RPMI8226 (cell line): ENCODE measurements at regions not wholly inside any gene's neighbourhood (a gene's known extent, or its start where the extent isn't known, plus 50 kb on each side); places are given as distances from the start of the nearest gene placed in this dataset.

Source experiments
- DNase-seq: peaks from one replicate; pipeline ENCODE4 v3.0.0-alpha.2; 2015

DNA sequence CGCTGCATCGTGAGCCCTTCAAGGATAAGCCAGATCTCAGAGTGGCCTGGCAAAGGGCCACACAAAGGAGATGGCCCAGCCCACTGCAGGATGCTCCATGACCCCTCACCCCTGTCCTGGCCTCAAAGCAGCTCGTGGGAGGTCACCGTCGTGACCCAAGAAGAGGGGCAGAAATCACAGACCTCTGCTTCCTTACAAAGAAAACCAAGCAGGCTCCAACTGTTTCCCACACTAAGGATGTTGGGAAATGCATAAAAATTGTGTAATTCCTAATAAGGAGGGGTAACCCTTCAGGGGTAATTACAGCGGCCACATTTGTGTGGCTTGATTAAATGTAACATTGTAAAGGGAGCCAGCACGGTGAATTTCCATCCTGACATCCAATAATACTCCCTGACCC, 102.3 kb downstream of the BOD1L2 start:
- no peak for DNase-seq

DNA sequence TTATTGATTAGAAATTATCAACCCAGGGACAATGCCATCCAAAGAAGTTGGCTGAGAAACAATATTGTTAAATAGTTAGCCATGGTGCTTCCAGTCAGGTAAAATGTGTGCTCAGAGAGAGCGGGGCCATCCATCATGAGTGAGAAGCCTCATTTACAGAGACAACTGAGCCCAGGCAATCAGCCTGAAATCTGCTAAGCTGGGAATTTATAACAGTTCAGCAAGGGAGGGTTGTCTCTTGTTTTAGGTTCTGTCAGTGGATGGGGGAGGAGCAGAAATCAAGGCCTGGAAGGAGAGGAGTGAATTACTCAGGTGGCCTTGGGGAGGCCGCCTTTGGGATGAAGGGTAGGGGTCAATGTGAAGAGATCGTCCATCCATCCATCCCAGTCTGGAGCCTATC, 102.5 kb upstream of the ST8SIA3 start:
- no peak for DNase-seq

DNA sequence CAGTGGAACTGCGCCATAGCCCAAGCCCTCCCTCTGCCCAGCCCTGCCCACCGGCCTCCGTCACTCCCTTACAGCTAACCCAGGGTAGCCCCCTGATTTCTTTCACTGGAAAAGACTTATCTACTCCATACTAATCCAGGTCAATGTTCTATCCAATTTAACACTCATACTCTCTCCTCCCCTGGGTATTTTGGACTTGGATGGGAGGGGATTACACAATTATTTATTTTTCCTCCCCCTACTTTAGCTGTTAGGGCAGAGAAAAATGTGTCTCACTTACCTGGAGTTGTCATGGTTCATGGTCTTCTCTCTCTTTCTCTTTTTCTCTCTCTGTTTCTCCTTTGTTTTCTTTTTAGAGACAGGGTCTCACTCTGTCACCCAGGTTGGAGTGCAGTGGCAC, 100.6 kb upstream of the ST8SIA3 start:
- DNase-seq: no peak

DNA sequence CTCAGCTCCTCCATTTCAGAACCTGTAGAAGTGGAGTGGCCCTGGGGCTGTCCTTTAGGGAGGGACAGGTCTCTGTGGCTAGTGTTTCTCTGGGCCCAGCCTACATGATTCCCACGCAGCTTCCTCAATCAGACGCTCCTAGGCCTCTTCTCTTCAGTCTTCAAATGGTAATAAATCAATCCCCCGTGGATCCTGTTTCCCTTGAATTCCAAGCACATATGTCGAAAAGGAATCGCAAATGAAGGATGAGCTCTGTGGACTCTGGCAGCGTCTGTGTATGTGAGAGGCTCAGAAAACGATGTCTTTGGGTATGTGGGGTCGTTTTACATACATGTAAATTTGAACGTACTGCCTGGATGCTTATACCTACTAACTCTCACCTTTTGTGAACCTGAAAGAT, 98.5 kb upstream of the ST8SIA3 start:
- DNase-seq: no peak

DNA sequence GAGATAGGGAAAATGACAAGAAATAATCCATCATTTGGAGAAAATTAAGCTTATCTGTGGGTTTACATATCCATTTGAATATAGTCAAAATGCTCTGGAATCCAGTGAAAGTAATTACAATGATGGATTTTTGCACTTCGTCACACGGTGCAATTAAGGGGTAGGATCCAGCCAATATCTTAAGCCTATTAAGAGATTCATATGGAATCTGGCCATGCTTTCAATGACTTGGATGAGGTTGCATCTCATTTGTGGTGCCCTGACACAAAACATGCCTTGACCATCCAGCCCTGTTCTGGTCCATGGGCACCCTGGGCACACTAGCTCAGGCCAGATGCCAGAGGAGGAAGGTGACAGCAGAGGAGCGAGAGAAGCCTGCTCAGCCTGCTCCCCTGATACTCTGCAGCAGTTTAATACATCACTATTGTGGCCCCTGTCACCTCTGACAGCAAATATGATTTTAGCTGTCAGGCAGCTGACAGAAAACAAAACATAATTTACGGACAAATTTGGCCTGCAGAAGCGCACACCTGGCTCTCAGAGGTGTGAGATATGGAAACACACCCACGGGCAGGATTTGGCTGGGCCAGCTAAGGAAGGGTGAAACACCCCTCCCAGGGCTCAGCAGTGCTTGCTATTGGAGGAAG, 94.1 kb upstream of the ST8SIA3 start:
- no peak for DNase-seq

DNA sequence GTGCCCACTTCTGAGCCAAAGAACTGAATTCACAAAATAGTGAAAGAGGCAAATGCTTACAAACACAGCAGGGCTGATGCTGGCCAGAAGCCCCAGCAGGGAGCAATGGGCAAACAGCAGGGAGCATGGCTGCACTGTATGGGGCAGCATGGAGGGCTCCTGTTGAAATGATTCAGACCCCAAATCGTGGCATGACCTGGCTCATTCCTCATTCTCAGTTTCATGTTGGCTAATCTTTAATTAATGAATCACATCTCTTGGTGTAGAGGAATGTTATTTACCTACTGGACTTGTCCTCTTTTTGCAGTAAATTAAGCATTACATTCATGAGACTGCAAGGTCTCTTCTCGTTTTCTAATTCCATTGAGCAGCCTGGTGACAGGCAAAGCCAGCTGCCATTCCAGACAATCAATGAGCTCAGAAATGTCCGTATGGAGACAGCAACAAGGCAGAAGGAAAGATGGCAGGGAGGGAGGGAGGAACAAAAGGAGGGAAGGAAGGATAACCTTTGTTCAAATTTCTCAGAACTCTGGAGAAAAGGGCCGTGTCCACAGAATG, 84.9 kb upstream of the ST8SIA3 start:
- no peak for DNase-seq

DNA sequence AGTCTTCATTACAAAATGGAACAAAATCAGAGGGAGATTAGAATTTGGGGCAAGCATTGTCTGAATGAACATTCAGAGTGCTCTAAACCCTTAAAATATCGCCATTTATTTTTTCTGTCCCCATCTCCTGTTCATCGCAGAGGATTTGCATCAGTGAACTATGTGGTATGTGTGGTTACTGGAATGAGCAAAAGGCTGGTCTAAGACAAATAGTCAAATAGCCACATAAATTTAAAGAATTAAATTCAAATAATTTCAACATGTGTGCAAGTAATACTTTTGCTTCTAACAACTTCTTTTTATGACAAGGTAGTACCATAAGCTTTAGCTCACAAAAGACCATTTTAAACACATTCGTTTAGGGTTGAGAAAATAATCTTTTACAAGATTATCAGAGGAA, 82.6 kb upstream of the ST8SIA3 start:
- DNase-seq: no peak

DNA sequence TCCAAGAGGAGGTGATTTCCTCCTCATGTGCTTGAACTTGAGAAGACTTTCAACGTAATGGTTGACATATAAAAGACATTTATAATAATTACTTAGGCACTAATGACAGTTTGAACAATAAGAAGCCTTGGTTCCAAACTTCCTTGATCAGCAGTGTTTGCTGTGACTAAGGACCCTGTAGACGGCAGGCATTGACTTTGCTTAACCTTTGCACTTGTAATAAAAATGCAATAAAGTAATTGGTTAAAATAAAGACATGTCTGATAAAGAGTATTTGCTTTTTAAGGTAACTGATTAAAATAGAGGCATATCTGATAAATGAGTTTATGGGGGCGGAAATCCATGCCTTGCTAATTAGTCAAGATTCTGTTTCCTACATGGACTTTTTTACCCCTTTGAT, 82.2 kb upstream of the ST8SIA3 start:
- no peak for DNase-seq

DNA sequence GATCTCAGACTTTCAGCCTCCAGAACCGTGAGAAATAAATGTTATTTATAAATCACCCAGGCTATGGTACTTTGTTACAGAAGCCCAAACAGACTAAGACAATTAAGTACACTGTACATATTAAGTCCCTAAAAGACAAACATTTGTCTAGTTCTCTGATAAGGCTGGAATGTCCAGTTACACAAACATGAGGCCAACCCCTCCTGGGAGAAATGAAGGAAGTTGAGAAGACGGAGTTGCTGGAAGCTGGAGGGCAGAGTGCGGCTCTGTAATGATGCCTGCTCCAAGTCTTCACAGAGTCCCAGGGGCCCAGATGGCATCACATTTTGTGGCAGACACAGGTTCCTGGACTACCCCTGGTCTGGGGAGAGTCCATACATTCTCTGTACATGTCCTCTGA, 79.2 kb upstream of the ST8SIA3 start:
- no peak for DNase-seq

DNA sequence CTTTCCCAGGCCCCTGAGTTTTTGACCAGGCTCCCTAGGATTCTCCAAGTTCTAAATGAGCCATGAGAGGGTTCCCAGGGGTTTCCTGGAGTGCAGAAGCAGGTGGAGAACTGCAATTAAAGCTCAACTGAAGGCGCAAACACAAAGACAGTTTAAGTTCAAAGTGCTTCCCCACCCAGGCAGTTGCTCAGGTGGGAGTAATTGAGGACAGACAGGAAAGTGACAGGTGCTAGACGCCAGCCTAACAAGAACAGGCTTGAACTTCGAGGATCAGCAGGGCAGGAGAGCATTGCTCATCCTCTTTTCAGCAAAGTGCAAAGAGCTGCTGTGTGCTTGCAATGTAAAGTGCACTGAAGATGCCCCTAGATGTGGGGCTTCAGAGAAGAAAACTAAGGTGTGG, 77.2 kb upstream of the ST8SIA3 start:
- no peak for DNase-seq

DNA sequence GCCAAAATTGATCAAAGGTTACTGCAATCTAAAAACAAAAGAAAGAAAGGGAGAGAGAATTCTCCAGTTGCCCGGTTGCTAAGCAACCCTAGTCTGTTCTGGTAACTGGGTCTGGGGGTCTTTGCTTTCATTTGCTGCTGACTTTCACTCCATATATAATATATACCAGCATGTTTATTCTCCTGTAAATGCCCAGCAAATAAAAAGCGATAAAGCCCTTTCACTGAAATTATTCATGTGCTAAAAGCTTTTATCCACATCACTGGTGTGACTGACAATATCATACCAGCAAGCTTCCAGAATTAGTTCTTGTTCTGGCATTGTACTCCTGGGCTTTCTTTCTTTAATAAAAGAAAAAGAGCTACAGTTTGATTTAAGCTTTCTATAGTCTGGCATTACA, 75.5 kb upstream of the ST8SIA3 start:
- no peak for DNase-seq

DNA sequence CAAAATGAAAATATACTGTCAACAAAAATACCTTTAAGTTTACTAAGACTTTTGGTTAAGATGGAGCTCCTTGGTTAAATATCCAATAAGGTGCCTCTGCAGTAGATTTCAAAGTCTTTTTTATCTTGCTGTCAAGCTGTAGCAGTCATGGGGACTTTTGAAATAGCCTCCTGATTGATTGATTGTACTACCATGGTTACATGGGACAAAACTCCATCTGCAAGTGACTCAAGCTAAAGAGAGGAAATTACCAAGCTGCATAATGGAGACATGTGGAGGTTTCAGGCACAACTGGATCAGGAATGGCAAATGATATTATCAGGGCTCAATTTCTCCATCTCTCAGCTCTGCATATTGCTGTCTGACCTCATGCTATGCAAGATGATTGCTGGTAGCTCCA, 73.4 kb upstream of the ST8SIA3 start:
- no peak for DNase-seq

DNA sequence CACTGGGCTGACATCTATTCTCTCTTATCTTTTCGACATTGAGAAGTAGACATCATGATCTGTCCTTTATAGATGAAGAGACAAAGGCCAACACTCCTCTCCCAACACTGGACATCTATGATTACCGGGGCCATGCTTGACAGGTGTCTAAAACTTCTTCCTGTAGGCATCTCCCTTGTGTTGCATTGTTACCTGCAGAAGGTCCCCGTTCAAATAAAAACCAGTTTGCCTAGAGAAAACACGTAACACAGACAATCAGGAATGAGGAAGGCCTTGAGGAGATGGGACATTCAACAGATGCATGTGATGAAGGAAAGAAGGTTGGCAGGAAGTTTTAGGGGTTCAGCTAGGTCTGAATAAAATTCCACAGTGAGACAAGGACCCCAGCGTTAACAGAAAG, 70.8 kb upstream of the ST8SIA3 start:
- no peak for DNase-seq

DNA sequence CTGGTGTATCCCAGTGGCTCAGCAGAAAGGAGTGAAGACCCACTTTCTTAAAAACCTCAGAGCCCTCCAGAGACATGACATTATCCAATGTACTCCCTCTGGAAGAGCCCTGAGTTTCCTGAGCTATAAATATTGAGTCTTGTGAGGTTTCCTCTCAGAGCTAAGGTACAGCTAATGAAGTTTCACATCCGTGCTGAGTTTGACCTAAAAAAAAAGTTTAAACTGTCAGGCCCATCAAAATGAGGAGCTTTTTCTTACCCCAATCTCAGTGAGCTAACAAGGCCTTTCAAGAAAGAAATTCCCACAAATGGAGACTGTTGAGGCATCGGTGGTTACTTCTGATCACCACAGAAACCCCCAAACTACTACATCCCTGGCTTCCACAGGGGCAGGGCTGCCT, 65.4 kb upstream of the ST8SIA3 start:
- DNase-seq: no peak

DNA sequence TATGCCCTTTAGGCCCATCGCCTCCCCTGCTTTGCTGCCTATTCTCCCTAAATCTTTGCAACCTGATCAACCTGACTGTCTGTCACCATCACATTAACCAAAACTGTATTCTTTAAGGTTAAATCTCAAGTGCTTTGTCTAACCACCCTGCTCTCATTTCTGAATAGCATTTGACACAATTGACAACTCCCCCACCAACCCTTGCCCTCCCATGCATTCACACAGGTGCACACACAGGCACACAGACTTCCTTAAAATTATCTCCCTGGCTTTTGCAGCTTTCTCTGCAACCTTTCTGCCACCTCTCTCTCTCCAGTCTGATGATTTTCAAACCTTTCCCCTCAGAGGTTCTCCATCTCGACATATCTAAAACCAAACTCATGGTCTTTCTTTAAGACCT, 64.6 kb upstream of the ST8SIA3 start:
- DNase-seq: no peak

DNA sequence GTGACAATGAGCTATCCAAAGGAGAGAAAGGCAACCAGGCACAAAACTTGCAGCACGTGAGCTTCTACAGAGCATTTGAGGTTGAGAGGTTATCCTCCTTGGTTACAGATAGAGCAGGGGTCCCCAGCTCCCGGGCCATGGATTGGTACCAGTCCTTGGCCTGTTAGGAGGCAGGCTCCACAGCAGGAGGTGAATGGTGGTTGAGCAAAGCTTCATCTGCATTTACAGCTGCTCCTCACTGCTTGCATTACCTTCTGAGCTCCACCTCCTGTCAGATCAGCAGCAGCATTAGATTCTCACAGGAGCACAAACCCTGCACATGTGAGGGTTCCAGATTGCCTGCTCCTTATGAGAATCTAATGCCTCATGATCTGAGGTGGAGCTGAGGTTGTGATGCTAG, 57.8 kb upstream of the ST8SIA3 start:
- DNase-seq: no peak

DNA sequence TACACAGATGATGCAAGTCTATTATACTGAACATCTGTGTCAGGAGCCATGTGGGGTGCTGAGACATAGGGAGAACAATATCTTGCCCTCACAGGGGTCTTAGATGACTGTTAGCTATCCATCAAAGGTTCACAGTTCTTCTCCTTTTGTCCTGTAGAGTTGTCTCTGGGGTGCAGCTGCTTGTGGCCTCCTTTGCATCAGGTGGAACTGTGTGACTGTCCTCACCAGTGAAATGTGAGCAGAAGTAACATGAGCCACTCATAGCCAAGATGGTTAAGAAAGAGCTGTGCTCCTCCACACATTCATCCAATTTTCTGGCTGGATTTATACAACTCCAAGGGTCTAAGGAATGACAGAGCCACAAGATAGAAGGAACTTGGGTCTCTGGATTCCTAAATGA, 56.0 kb upstream of the ST8SIA3 start:
- DNase-seq: no peak

DNA sequence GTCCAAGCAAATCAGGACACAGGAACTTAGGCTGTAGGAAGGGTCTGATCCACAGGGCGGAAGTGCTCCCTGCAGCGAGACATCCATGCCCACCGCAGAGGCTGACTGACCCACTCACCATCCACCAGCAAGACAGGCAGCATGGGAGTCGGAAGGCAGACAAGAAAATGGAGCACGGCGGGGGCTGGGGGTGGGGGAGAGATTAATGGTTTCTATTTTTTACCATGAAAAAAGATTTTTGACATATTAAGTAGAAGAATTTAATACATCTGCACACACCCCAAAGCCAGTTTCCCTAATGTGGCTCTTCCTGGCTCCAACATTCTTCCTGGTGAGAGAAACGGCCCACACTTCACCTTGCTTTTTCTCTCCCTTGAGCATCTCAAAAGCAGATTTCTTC, 55.1 kb upstream of the ST8SIA3 start:
- DNase-seq: no peak

DNA sequence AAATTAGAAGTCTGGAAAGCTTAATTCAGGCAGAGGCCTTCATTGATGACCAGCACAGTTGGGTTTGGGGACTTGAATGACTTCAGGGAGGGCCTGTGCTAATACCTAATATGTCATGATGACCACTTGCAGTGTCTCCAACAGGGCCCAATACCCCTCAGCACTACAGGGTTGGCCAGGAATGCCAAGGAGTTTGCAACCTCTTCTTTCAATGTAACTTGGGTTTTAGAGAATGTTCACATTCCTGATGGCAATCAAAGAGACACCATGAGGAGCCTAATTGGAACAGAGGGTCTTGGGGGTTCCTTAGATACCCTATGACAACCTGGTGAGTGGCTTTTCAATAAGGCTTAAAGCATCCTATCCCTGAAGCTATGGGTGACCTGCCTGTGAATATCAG, 52.4 kb upstream of the ST8SIA3 start:
- DNase-seq: no peak

DNA sequence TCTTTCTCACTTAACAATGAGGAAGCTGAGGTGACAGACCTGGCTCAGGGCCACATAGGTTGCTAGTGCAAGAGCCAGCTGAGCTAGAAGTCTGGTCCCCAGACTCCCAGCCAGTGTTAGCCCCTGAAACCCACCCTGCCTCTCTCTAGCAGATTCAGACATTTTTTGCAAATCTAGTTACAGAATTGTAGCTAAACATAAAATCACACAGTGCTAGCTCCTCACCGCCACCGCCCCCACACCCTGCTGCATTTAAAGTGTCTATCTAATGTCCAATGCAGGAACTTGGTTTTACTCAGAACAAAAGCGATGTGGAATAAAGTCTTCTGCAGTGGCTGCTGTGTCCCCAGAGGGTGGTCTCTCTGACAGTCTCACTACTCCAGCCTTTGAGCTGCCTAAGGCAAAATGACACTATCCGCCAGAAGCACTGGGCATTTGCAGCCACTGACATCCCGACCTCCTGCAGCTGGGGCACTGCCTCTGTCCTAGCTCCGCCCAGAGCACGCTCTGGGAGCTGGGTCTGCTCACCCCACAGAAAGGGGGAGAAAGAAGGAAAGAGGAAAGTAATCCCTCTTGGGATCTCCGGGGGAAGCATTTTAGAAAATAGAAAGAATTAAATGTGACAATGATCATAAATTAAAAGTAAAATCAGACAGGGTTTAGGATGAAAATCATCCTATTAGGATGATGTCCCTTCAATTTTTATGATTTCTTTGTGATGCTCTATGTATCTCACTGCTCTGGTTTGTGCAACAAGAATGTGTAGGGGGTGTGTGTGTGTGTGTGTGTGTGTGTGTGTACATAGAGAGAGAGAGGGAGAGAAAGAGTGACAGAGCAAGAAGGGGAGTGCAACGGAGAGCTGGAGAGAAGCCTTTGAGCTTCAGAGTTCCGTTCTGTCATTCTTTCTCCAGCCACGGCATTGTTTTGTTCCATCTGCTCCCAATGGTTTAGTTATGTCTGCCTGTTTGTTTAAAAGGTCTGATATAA, 50.5 kb upstream of the ST8SIA3 start:
- DNase-seq: no peak
